ENCODE measurements at regions not wholly inside any gene's neighbourhood (a gene's known extent, or its start where the extent isn't known, plus 50 kb on each side); places are given as distances from the start of the nearest gene placed in this dataset.

GRCh38 chr12:115072712-115073111, 388.7 kb upstream of the TBX3 start:
- DNase-seq = no peak

GRCh38 chr12:115070313-115070712, 386.3 kb upstream of the TBX3 start:
- no peak for DNase-seq

- DNase-seq = no peak
These were observed 380.3 kb upstream of the TBX3 start for GRCh38 chr12:115064296-115064695.

GRCh38 chr12:115062741-115063140, 378.8 kb upstream of the TBX3 start:
- no peak for DNase-seq

- DNase-seq = no peak
These were observed 376.6 kb upstream of the TBX3 start for GRCh38 chr12:115060477-115061168.

GRCh38 chr12:115057445-115057844, 373.5 kb upstream of the TBX3 start:
- no peak for DNase-seq

- no peak for DNase-seq
These were observed 367.4 kb upstream of the TBX3 start for GRCh38 chr12:115051378-115051777.

- no peak for DNase-seq
These were observed 365.6 kb upstream of the TBX3 start for GRCh38 chr12:115049614-115050013.

- DNase-seq = no peak
These were observed 362.8 kb upstream of the TBX3 start for GRCh38 chr12:115046805-115047204.

GRCh38 chr12:115044073-115044472, 360.1 kb upstream of the TBX3 start:
- DNase-seq = no peak

GRCh38 chr12:115043079-115043478, 359.1 kb upstream of the TBX3 start:
- DNase-seq = no peak

- no peak for DNase-seq
These were observed 358.4 kb upstream of the TBX3 start for GRCh38 chr12:115042341-115042740.

GRCh38 chr12:115037830-115038229, 353.9 kb upstream of the TBX3 start:
- DNase-seq = no peak

GRCh38 chr12:115035535-115036107, 351.6 kb upstream of the TBX3 start:
- DNase-seq = no peak

GRCh38 chr12:115032521-115032920, 348.5 kb upstream of the TBX3 start:
- no peak for DNase-seq

- DNase-seq = no peak
These were observed 346.0 kb upstream of the TBX3 start for GRCh38 chr12:115030017-115030416.

GRCh38 chr12:115024531-115024930, 340.6 kb upstream of the TBX3 start:
- no peak for DNase-seq

GRCh38 chr12:115023279-115024265, 339.6 kb upstream of the TBX3 start:
- peak; percentile 10 for DNase-seq

- DNase-seq = no peak
These were observed 336.1 kb upstream of the TBX3 start for GRCh38 chr12:115020091-115020490.

- DNase-seq = no peak
These were observed 333.4 kb upstream of the TBX3 start for GRCh38 chr12:115017346-115017745.

GRCh38 chr12:115013236-115013981, 329.4 kb upstream of the TBX3 start:
- no peak for DNase-seq

GRCh38 chr12:115012861-115013235, 328.9 kb upstream of the TBX3 start:
- DNase-seq = no peak

- no peak for DNase-seq
These were observed 327.7 kb upstream of the TBX3 start for GRCh38 chr12:115011703-115012102.
